GF-D8 (cell line): ENCODE measurements at regions not wholly inside any gene's neighbourhood (a gene's known extent, or its start where the extent isn't known, plus 50 kb on each side); places are given as distances from the start of the nearest gene placed in this dataset.
"Not testable (repeated sequence)": the region's sequence is repeated elsewhere in the genome, so short reads cannot be mapped to it uniquely, and the experiment has no call there.

Source experiments
- DNase-seq: peaks from one replicate; lab custom pipeline; 2025; lab: John Stamatoyannopoulos, UW

GRCh38 chr15:93823971-93824913 lies 407.1 kb upstream of the MCTP2 start:
- no peak for DNase-seq

GRCh38 chr15:93820566-93820965 lies 410.8 kb upstream of the MCTP2 start:
- DNase-seq = no peak

- no peak for DNase-seq
Observed at GRCh38 chr15:93819826-93820225, 411.5 kb upstream of the MCTP2 start.

- DNase-seq = no peak
Observed at GRCh38 chr15:93816815-93817214, 414.5 kb upstream of the MCTP2 start.

GRCh38 chr15:93811305-93811704 lies 420.1 kb upstream of the MCTP2 start:
- no peak for DNase-seq

GRCh38 chr15:93809516-93809915 lies 421.8 kb upstream of the MCTP2 start:
- DNase-seq = no peak

- DNase-seq = no peak
Observed at GRCh38 chr15:93803421-93804152, 427.8 kb upstream of the MCTP2 start.

GRCh38 chr15:93801206-93801605 lies 430.2 kb upstream of the MCTP2 start:
- no peak for DNase-seq

GRCh38 chr15:93800805-93801204 lies 430.6 kb upstream of the MCTP2 start:
- no peak for DNase-seq

- DNase-seq = no peak
Observed at GRCh38 chr15:93789441-93789840, 441.9 kb upstream of the MCTP2 start.

GRCh38 chr15:93780073-93780472 lies 451.3 kb upstream of the MCTP2 start:
- no peak for DNase-seq

GRCh38 chr15:93779341-93779740 lies 452.0 kb upstream of the MCTP2 start:
- no peak for DNase-seq

- DNase-seq = no peak
Observed at GRCh38 chr15:93771196-93772030, 459.9 kb upstream of the MCTP2 start.

GRCh38 chr15:93770788-93771187 lies 460.6 kb upstream of the MCTP2 start:
- no peak for DNase-seq

GRCh38 chr15:93762036-93762435 lies 469.3 kb upstream of the MCTP2 start:
- no peak for DNase-seq

GRCh38 chr15:93759629-93760028 lies 471.7 kb upstream of the MCTP2 start:
- no peak for DNase-seq

GRCh38 chr15:93758824-93759223 lies 472.5 kb upstream of the MCTP2 start:
- DNase-seq = no peak

- DNase-seq = no peak
Observed at GRCh38 chr15:93748710-93749109, 482.7 kb upstream of the MCTP2 start.

GRCh38 chr15:93734976-93735375 lies 496.4 kb upstream of the MCTP2 start:
- DNase-seq = not testable (repeated sequence)

- DNase-seq = no peak
Observed at GRCh38 chr15:93730724-93731123, 500.6 kb upstream of the MCTP2 start.

GRCh38 chr15:93722165-93722564 lies 509.2 kb upstream of the MCTP2 start:
- no peak for DNase-seq

- DNase-seq = no peak
Observed at GRCh38 chr15:93720607-93721006, 510.8 kb upstream of the MCTP2 start.
